SHP77 (cell line): ENCODE measurements at regions not wholly inside any gene's neighbourhood (a gene's known extent, or its start where the extent isn't known, plus 50 kb on each side); places are given as distances from the start of the nearest gene placed in this dataset.

Source experiments
- DNase-seq, 2 experiments: peaks; one replicate each; lab custom pipeline; 2025; lab: John Stamatoyannopoulos, UW

- DNase-seq = no peak
Observed at GRCh38 chr1:58136387-58136786, 410.1 kb downstream of the OMA1 start.

- DNase-seq = no peak
Observed at GRCh38 chr1:58135821-58136321, 410.7 kb downstream of the OMA1 start.

GRCh38 chr1:58133562-58133961 is 413.0 kb downstream of the OMA1 start:
- DNase-seq = no peak

GRCh38 chr1:58123051-58123450 is 423.5 kb downstream of the OMA1 start:
- DNase-seq = no peak

- no peak for DNase-seq
Observed at GRCh38 chr1:58119971-58120370, 426.6 kb downstream of the OMA1 start.

GRCh38 chr1:58116284-58116683 is 430.2 kb downstream of the OMA1 start:
- no peak for DNase-seq

- no peak for DNase-seq
Observed at GRCh38 chr1:58109646-58110200, 436.8 kb downstream of the OMA1 start.

- DNase-seq = no peak
Observed at GRCh38 chr1:58108783-58109182, 437.7 kb downstream of the OMA1 start.

- DNase-seq = no peak
Observed at GRCh38 chr1:58107943-58108342, 438.6 kb downstream of the OMA1 start.

- DNase-seq = no peak
Observed at GRCh38 chr1:58104960-58105359, 441.6 kb downstream of the OMA1 start.

- no peak for DNase-seq
Observed at GRCh38 chr1:58096714-58097113, 449.8 kb downstream of the OMA1 start.

GRCh38 chr1:58095183-58095582 is 451.3 kb downstream of the OMA1 start:
- DNase-seq = no peak

- DNase-seq = no peak
Observed at GRCh38 chr1:58094221-58094620, 452.3 kb downstream of the OMA1 start.

GRCh38 chr1:58090640-58091039 is 455.9 kb downstream of the OMA1 start:
- DNase-seq = no peak

GRCh38 chr1:58089898-58090534 is 456.5 kb downstream of the OMA1 start:
- no peak for DNase-seq

GRCh38 chr1:58084266-58084665 is 462.3 kb downstream of the OMA1 start:
- DNase-seq = no peak

- no peak for DNase-seq
Observed at GRCh38 chr1:58082596-58082995, 463.9 kb downstream of the OMA1 start.

GRCh38 chr1:58076258-58076657 is 470.3 kb downstream of the OMA1 start:
- no peak for DNase-seq

- no peak for DNase-seq
Observed at GRCh38 chr1:58075188-58075578, 471.3 kb downstream of the OMA1 start.

- no peak for DNase-seq
Observed at GRCh38 chr1:58072450-58072849, 474.1 kb downstream of the OMA1 start.

GRCh38 chr1:58067082-58067481 is 479.4 kb downstream of the OMA1 start:
- no peak for DNase-seq

- no peak for DNase-seq
Observed at GRCh38 chr1:58065520-58065919, 481.0 kb downstream of the OMA1 start.

GRCh38 chr1:58064166-58064565 is 482.4 kb downstream of the OMA1 start:
- no peak for DNase-seq

- no peak for DNase-seq
Observed at GRCh38 chr1:58063095-58063494, 483.4 kb downstream of the OMA1 start.
